GM21737 (cell line): ENCODE measurements at regions not wholly inside any gene's neighbourhood (a gene's known extent, or its start where the extent isn't known, plus 50 kb on each side); places are given as distances from the start of the nearest gene placed in this dataset.

Experiments used
- ATAC-seq: cut with Tn5 transposase; IDR thresholded peaks from one replicate; pipeline ENCODE4 v1.9.1; 2021; ENCODE audit warnings: mild to moderate bottlenecking, moderate library complexity; ENCODE audit not compliant: unreplicated experiment

GRCh38 chr6:164252948-164253347, 838.4 kb downstream of the QKI start:
- ATAC-seq: no peak

- ATAC-seq: no peak
Measured at GRCh38 chr6:164252291-164252690, 837.8 kb downstream of the QKI start.

- no peak for ATAC-seq
Measured at GRCh38 chr6:164247106-164247505, 832.6 kb downstream of the QKI start.

GRCh38 chr6:164246082-164246481, 831.6 kb downstream of the QKI start:
- ATAC-seq: no peak

- ATAC-seq: no peak
Measured at GRCh38 chr6:164243949-164244348, 829.4 kb downstream of the QKI start.

- ATAC-seq: no peak
Measured at GRCh38 chr6:164243012-164243610, 828.6 kb downstream of the QKI start.

- ATAC-seq: no peak
Measured at GRCh38 chr6:164230804-164231203, 816.3 kb downstream of the QKI start.

GRCh38 chr6:164230259-164230658, 815.7 kb downstream of the QKI start:
- ATAC-seq: no peak

- no peak for ATAC-seq
Measured at GRCh38 chr6:164229716-164230115, 815.2 kb downstream of the QKI start.

- no peak for ATAC-seq
Measured at GRCh38 chr6:164227952-164228522, 813.5 kb downstream of the QKI start.

GRCh38 chr6:164216839-164217238, 802.3 kb downstream of the QKI start:
- no peak for ATAC-seq

- no peak for ATAC-seq
Measured at GRCh38 chr6:164216368-164216767, 801.9 kb downstream of the QKI start.

- ATAC-seq: no peak
Measured at GRCh38 chr6:164214066-164214465, 799.5 kb downstream of the QKI start.

- no peak for ATAC-seq
Measured at GRCh38 chr6:164211254-164211653, 796.7 kb downstream of the QKI start.

- no peak for ATAC-seq
Measured at GRCh38 chr6:164210783-164211182, 796.3 kb downstream of the QKI start.

GRCh38 chr6:164210323-164210722, 795.8 kb downstream of the QKI start:
- ATAC-seq: no peak

- no peak for ATAC-seq
Measured at GRCh38 chr6:164208371-164208770, 793.9 kb downstream of the QKI start.

- no peak for ATAC-seq
Measured at GRCh38 chr6:164206807-164207423, 792.4 kb downstream of the QKI start.

- no peak for ATAC-seq
Measured at GRCh38 chr6:164200071-164200470, 785.6 kb downstream of the QKI start.

GRCh38 chr6:164195942-164196281, 781.4 kb downstream of the QKI start:
- no peak for ATAC-seq

GRCh38 chr6:164195278-164195941, 780.9 kb downstream of the QKI start:
- ATAC-seq: no peak

GRCh38 chr6:164188861-164189260, 774.3 kb downstream of the QKI start:
- no peak for ATAC-seq
